HCT116 (cell line): ENCODE measurements at regions not wholly inside any gene's neighbourhood (a gene's known extent, or its start where the extent isn't known, plus 50 kb on each side); places are given as distances from the start of the nearest gene placed in this dataset.

Experiments
- CTCF ChIP-seq, 3 experiments: fragments of 200-600 bp in 1 of 3; sonication (generic) in 1 of 3; IDR thresholded peaks in 2 of 3; conservative IDR thresholded peaks in 1 of 3; 2 replicates each; pipeline ENCODE4 v1.5.1; 2012 to 2017; ENCODE audit warnings: low read depth in 2 of 3, low read length in 2 of 3, antibody characterized with exemption in 1 of 3, borderline replicate concordance in 1 of 3, control low read depth in 1 of 3, mild to moderate bottlenecking in 1 of 3, mixed read lengths in 1 of 3, mixed run types in 1 of 3, moderate library complexity in 1 of 3; ENCODE audit not compliant: insufficient read depth in 1 of 3
- EZH2 ChIP-seq: fragments of 200-600 bp; sonication (generic); IDR thresholded peaks from 2 replicates; pipeline ENCODE4 v1.6.1; 2017; ENCODE audit warnings: antibody characterized with exemption, mixed run types
- YY1 ChIP-seq: IDR thresholded peaks from 2 replicates; pipeline ENCODE4 v1.6.1; 2011; ENCODE audit warnings: low read length, low read depth, moderate library complexity, mild to moderate bottlenecking; ENCODE audit not compliant: insufficient replicate concordance; ENCODE audit errors: extremely low read depth

- TF ChIP-seq EZH2 (no peak), CTCF (IDR thresholded peaks at IDR 0.05 in 2 of 3, conservative IDR thresholded peaks at IDR 0.05 in 1 of 3; ENCODE audit: borderline replicate concordance in 1 of 3, insufficient read depth in 1 of 3, low read depth in 2 of 3, low read length in 2 of 3) (no peak), YY1 (no peak)
Measured at GRCh38 chr12:47373554-47374150, 293.9 kb upstream of the AMIGO2 start.
